Neural cell (in vitro differentiated cells): ENCODE measurements at regions not wholly inside any gene's neighbourhood (a gene's known extent, or its start where the extent isn't known, plus 50 kb on each side); places are given as distances from the start of the nearest gene placed in this dataset.
A peak's percentile ranks its signal among the peaks of the same experiment; 100 is the strongest.

Source experiments
- H2AFZ ChIP-seq: fragments of 200-600, 300-800 bp; sonication (generic), shearing (Covaris generic); 2 replicates; pipeline ENCODE4 v1.6.0; 2014; ENCODE audit warnings: low read depth, mild to moderate bottlenecking, antibody characterized with exemption, low read length, moderate library complexity
- H3F3A ChIP-seq: fragments of 200-600 bp; shearing (Covaris generic); 2 replicates; pipeline ENCODE4 v1.6.1; 2016; ENCODE audit warnings: mild to moderate bottlenecking, moderate library complexity, mixed read lengths, antibody characterized with exemption, low read length; ENCODE audit not compliant: insufficient read depth, poor library complexity, severe bottlenecking
- H3K27ac ChIP-seq: fragments of 200-600, 300-800 bp; sonication (generic), shearing (Covaris generic); 2 replicates; pipeline ENCODE4 v1.5.1; 2014; ENCODE audit warnings: mild to moderate bottlenecking, low read length, moderate library complexity
- H3K27me3 ChIP-seq: fragments of 300-800, 200-600 bp; sonication (generic), shearing (Covaris generic); 2 replicates; pipeline ENCODE4 v1.6.0; 2014; ENCODE audit warnings: mild to moderate bottlenecking, low read depth, low read length, moderate library complexity; ENCODE audit not compliant: insufficient read depth
- H3K36me3 ChIP-seq: fragments of 300-800, 200-600 bp; sonication (generic), shearing (Covaris generic); 2 replicates; pipeline ENCODE4 v1.5.1; 2014; ENCODE audit warnings: mild to moderate bottlenecking, antibody characterized with exemption, low read length, moderate library complexity; ENCODE audit not compliant: insufficient read depth
- H3K4me2 ChIP-seq: fragments of 300-800, 200-600 bp; sonication (generic), shearing (Covaris generic); 2 replicates; pipeline ENCODE4 v1.6.0; 2014; ENCODE audit warnings: mild to moderate bottlenecking, low read length
- H3K4me3 ChIP-seq: fragments of 300-800, 200-600 bp; sonication (generic), shearing (Covaris generic); 2 replicates; pipeline ENCODE4 v1.5.1; 2014; ENCODE audit warnings: mild to moderate bottlenecking, low read length, moderate library complexity
- H3K79me2 ChIP-seq: fragments of 200-600 bp; shearing (Covaris generic); replicated peaks from 2 replicates; pipeline ENCODE4 v1.6.0; 2014; ENCODE audit warnings: mild to moderate bottlenecking, low read length, moderate library complexity; ENCODE audit not compliant: insufficient read depth
- H3K9ac ChIP-seq: fragments of 300-800, 200-600 bp; sonication (generic), shearing (Covaris generic); 2 replicates; pipeline ENCODE4 v1.6.1; 2016; ENCODE audit warnings: mild to moderate bottlenecking, low read length, mixed read lengths
- H3K9me2 ChIP-seq: fragments of 200-600 bp; shearing (Covaris generic); 2 replicates; pipeline ENCODE4 v1.6.1; 2016; ENCODE audit warnings: mild to moderate bottlenecking, low read length, mixed read lengths; ENCODE audit not compliant: insufficient read depth
- H3K9me3 ChIP-seq: fragments of 200-600, 300-800 bp; sonication (generic), shearing (Covaris generic); 2 replicates; pipeline ENCODE4 v1.6.1; 2016; ENCODE audit warnings: mild to moderate bottlenecking, mixed run types, low read length, moderate library complexity, mixed read lengths
- H4K20me1 ChIP-seq: fragments of 200-600 bp; shearing (Covaris generic); 2 replicates; pipeline ENCODE4 v1.6.1; 2016; ENCODE audit warnings: mild to moderate bottlenecking, mixed run types; ENCODE audit not compliant: insufficient read depth
- CTCF ChIP-seq: fragments of 450-650 bp; IDR thresholded peaks from 2 replicates; pipeline ENCODE4 v1.5.1; 2014; ENCODE audit warnings: antibody characterized with exemption, mild to moderate bottlenecking, moderate library complexity; ENCODE audit not compliant: poor library complexity, severe bottlenecking
- EP300 ChIP-seq: fragments of 450-650 bp; conservative IDR thresholded peaks from 2 replicates; pipeline ENCODE4 v1.6.1; 2014; ENCODE audit warnings: antibody characterized with exemption, mild to moderate bottlenecking, moderate library complexity; ENCODE audit not compliant: poor library complexity, severe bottlenecking
- EZH2 ChIP-seq: fragments of 200-600, 300-800 bp; shearing (Covaris generic), sonication (generic); IDR thresholded peaks from 2 replicates; pipeline ENCODE4 v1.6.1; 2014; ENCODE audit warnings: antibody characterized with exemption, low read length, borderline replicate concordance, mild to moderate bottlenecking; ENCODE audit not compliant: insufficient read depth, poor library complexity, severe bottlenecking
- MXI1 ChIP-seq: fragments of 450-650 bp; conservative IDR thresholded peaks from 2 replicates; pipeline ENCODE4 v1.6.1; 2014; ENCODE audit warnings: antibody characterized with exemption, mild to moderate bottlenecking; ENCODE audit not compliant: poor library complexity, severe bottlenecking
- POLR2AphosphoS5 ChIP-seq: IDR thresholded peaks from 2 replicates; pipeline ENCODE4 v1.6.1; 2012
- RAD21 ChIP-seq: fragments of 450-650 bp; conservative IDR thresholded peaks from 2 replicates; pipeline ENCODE4 v1.6.1; 2014; ENCODE audit warnings: antibody characterized with exemption, mild to moderate bottlenecking, moderate library complexity
- SMC3 ChIP-seq: fragments of 450-650 bp; conservative IDR thresholded peaks from 2 replicates; pipeline ENCODE4 v1.6.1; 2014; ENCODE audit warnings: antibody characterized with exemption, mild to moderate bottlenecking, moderate library complexity; ENCODE audit not compliant: poor library complexity
- TAF1 ChIP-seq: IDR thresholded peaks from 2 replicates; pipeline ENCODE4 v1.6.1; 2012; ENCODE audit warnings: low read depth
- TF ChIP-seq, protein P1 (sequence below): IDR thresholded peaks from 2 replicates; pipeline ENCODE4 v1.6.1; 2012; ENCODE audit warnings: borderline replicate concordance

GRCh38 chr5:71771191-71771590, 52.1 kb downstream of the CARTPT start:
- Histone ChIP-seq H4K20me1 (no peaks in the 10 kb centered on the region), H3K27ac (no peak overlapping the region), H3K27me3 (no peaks in the 10 kb centered on the region), H3K9me2 (no peaks in the 10 kb centered on the region), H3K9me3 (no peaks in the 10 kb centered on the region), H3K36me3 (no peaks in the 10 kb centered on the region), H3K79me2 (no peaks in the 10 kb centered on the region), H3K4me2 (no peak overlapping the region), H3K9ac (no peak overlapping the region), H3F3A (no peaks in the 10 kb centered on the region), H3K4me3 (no peak overlapping the region), H2AFZ (no peak overlapping the region)
- TF ChIP-seq EZH2 (no peak), CTCF (no peak), POLR2AphosphoS5 (no peak), RAD21 (no peak), TAF1 (no peak), SMC3 (no peak)
- TF ChIP-seq, protein P1, sequence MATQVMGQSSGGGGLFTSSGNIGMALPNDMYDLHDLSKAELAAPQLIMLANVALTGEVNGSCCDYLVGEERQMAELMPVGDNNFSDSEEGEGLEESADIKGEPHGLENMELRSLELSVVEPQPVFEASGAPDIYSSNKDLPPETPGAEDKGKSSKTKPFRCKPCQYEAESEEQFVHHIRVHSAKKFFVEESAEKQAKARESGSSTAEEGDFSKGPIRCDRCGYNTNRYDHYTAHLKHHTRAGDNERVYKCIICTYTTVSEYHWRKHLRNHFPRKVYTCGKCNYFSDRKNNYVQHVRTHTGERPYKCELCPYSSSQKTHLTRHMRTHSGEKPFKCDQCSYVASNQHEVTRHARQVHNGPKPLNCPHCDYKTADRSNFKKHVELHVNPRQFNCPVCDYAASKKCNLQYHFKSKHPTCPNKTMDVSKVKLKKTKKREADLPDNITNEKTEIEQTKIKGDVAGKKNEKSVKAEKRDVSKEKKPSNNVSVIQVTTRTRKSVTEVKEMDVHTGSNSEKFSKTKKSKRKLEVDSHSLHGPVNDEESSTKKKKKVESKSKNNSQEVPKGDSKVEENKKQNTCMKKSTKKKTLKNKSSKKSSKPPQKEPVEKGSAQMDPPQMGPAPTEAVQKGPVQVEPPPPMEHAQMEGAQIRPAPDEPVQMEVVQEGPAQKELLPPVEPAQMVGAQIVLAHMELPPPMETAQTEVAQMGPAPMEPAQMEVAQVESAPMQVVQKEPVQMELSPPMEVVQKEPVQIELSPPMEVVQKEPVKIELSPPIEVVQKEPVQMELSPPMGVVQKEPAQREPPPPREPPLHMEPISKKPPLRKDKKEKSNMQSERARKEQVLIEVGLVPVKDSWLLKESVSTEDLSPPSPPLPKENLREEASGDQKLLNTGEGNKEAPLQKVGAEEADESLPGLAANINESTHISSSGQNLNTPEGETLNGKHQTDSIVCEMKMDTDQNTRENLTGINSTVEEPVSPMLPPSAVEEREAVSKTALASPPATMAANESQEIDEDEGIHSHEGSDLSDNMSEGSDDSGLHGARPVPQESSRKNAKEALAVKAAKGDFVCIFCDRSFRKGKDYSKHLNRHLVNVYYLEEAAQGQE: no peak

- Histone ChIP-seq H3K9ac (peak overlapping the region; percentile 6), H2AFZ (peak overlapping the region; percentile 12), H3K4me3 (no peak overlapping the region), H3K9me3 (no peaks in the 10 kb centered on the region), H3K9me2 (no peaks in the 10 kb centered on the region), H3K4me2 (no peak overlapping the region), H3K27me3 (no peaks in the 10 kb centered on the region), H3K79me2 (peaks cover 36% of the 10 kb centered on the region), H3K36me3 (no peaks in the 10 kb centered on the region), H4K20me1 (no peaks in the 10 kb centered on the region), H3K27ac (peak overlapping the region; percentile 44), H3F3A (no peaks in the 10 kb centered on the region)
- TF ChIP-seq MXI1: no peak
- TF ChIP-seq TAF1: no peak
- peak; percentile 39 for TF ChIP-seq EP300
- TF ChIP-seq, protein P1: no peak
- peak; percentile 100 for TF ChIP-seq RAD21
- TF ChIP-seq EZH2: no peak
- peak; percentile 63 for TF ChIP-seq POLR2AphosphoS5
- peak; percentile 98 for TF ChIP-seq CTCF
- TF ChIP-seq SMC3: peak; percentile 97
These were observed 59.7 kb downstream of the CARTPT start for GRCh38 chr5:71778678-71779276.
